Neuron (in vitro differentiated cells): ENCODE measurements at regions not wholly inside any gene's neighbourhood (a gene's known extent, or its start where the extent isn't known, plus 50 kb on each side); places are given as distances from the start of the nearest gene placed in this dataset.
"Not testable (repeated sequence)": the region's sequence is repeated elsewhere in the genome, so short reads cannot be mapped to it uniquely, and the experiment has no call there.

Source experiments
- H2AFZ ChIP-seq: one replicate; pipeline ENCODE4 v1.6.1; 2013; ENCODE audit warnings: low read depth, mild to moderate bottlenecking, inconsistent platforms, low read length, moderate library complexity
- H3K27me3 ChIP-seq: one replicate; pipeline ENCODE4 v1.6.1; 2013; ENCODE audit warnings: low read length; ENCODE audit not compliant: insufficient read depth
- H3K36me3 ChIP-seq: one replicate; pipeline ENCODE4 v1.6.1; 2013; ENCODE audit warnings: low read length; ENCODE audit not compliant: insufficient read depth
- H3K4me1 ChIP-seq: one replicate; pipeline ENCODE4 v1.6.1; 2013; ENCODE audit warnings: low read length; ENCODE audit not compliant: insufficient read depth
- H3K4me3 ChIP-seq: 2 replicates; pipeline ENCODE4 v1.5.1; 2013; ENCODE audit warnings: mild to moderate bottlenecking, low read length, moderate library complexity
- H3K9me3 ChIP-seq: one replicate; pipeline ENCODE4 v1.6.1; 2013; ENCODE audit warnings: low read length

DNA sequence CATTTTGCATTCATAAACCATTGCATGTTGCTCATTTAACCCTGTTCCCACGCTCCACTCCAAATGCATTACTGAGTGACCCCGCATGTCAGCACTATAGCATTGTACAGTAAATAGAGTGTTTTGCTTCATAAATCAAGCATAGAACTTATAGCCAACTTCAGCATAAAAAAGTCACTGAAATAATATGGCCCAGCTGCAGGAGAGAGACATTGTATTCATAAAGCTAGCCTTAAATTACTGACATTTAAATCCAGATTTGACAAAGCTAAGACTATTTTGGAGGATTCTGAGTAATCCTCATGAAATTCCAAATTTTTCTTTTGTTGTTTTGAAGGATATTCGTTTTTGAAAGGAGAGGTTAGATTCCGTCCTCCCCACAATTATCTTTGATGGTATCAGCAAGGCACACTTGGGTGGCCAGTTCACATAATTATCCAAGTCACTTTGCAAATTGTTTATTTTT is 320.9 kb upstream of the TCF4 start:
- Histone ChIP-seq H3K36me3 (no peaks in the 10 kb centered on the region), H3K4me3 (no peak overlapping the region), H3K27me3 (no peaks in the 10 kb centered on the region), H3K9me3 (no peaks in the 10 kb centered on the region), H2AFZ (no peak overlapping the region), H3K4me1 (no peaks in the 10 kb centered on the region)

DNA sequence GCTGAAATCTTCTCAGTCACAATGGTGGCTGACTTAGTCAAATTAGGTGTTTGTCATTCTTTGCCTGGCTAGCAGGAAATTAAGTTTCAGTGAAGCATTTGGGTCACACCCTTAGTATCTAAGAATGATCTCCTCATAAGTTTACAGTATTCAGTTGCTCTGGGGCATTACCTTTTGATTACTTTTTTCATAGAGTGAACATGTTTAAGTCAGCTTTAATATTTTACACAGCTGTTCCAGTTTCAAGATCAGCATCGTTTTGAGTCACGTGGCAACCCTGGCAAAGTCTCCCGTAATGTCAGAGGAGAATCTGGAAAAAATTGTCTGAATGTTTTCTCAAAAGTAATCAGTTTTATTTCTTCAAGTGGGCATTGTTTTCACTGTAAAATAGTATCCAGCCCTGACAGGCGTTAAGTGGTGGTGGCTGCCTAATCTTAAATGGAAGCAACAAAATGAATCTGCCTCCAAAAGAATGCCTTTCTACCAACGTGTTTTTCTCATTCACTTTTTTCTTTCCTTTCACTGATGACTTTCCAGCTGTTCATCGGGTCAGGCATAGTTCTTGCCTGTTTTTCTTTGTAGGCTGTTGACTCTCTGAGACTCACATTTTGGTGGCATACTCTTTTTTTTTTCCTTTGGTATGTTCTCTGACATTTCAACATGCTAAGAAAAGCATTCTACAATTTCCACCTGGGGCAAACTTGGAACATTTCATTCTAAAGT is 319.6 kb upstream of the TCF4 start:
- no peaks in the 10 kb centered on the region for H3K4me1 ChIP-seq
- no peaks in the 10 kb centered on the region for H3K27me3 ChIP-seq
- no peaks in the 10 kb centered on the region for H3K36me3 ChIP-seq
- H3K4me3 ChIP-seq, result no peak overlapping the region
- no peaks in the 10 kb centered on the region for H3K9me3 ChIP-seq
- H2AFZ ChIP-seq, result no peak overlapping the region

GRCh38 chr18:55906536-55906935 is 318.5 kb upstream of the TCF4 start:
- Histone ChIP-seq H3K9me3 (no peaks in the 10 kb centered on the region), H3K4me3 (no peak overlapping the region), H3K36me3 (no peaks in the 10 kb centered on the region), H2AFZ (no peak overlapping the region), H3K27me3 (no peaks in the 10 kb centered on the region), H3K4me1 (no peaks in the 10 kb centered on the region)

DNA sequence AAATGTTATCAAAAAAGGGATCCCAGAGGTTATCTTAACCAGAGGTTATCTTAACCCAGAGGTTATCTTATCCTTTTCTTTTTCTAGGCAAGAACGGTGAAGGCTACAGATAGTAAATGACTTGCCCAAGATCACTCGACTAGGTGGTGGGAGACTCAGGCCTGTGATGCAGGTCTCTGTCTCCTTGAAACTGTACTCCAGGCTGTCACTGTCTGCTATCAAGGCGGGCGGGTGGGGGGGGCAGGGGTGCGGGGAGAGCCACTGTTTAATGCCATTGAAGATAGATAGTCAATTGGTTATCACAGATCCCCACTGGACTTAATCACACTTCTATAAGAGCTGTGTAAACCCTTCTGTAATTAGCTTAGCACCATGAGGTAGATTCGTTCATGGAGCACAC is 315.9 kb upstream of the TCF4 start:
- no peak overlapping the region for H2AFZ ChIP-seq
- no peak overlapping the region for H3K4me3 ChIP-seq
- no peaks in the 10 kb centered on the region for H3K36me3 ChIP-seq
- H3K9me3 ChIP-seq, result no peaks in the 10 kb centered on the region
- H3K4me1 ChIP-seq, result no peaks in the 10 kb centered on the region
- H3K27me3 ChIP-seq, result no peaks in the 10 kb centered on the region

GRCh38 chr18:55900380-55900779 is 312.4 kb upstream of the TCF4 start:
- no peaks in the 10 kb centered on the region for H3K9me3 ChIP-seq
- H3K36me3 ChIP-seq, result no peaks in the 10 kb centered on the region
- H3K4me3 ChIP-seq, result no peak overlapping the region

GRCh38 chr18:55897091-55897689 is 309.2 kb upstream of the TCF4 start:
- H3K36me3 ChIP-seq, result no peaks in the 10 kb centered on the region
- peaks cover 4% of the 10 kb centered on the region for H3K4me1 ChIP-seq
- no peaks in the 10 kb centered on the region for H3K9me3 ChIP-seq
- no peaks in the 10 kb centered on the region for H3K27me3 ChIP-seq
- no peak overlapping the region for H2AFZ ChIP-seq
- H3K4me3 ChIP-seq, result no peak overlapping the region

More at GRCh38 chr18:55900380-55900779, 312.4 kb upstream of the TCF4 start:
- H3K27me3 ChIP-seq, result no peaks in the 10 kb centered on the region
- H2AFZ ChIP-seq, result no peak overlapping the region
- H3K4me1 ChIP-seq, result peaks cover 4% of the 10 kb centered on the region

GRCh38 chr18:55893948-55894347 is 306.0 kb upstream of the TCF4 start:
- no peaks in the 10 kb centered on the region for H3K27me3 ChIP-seq
- no peak overlapping the region for H2AFZ ChIP-seq
- no peak overlapping the region for H3K4me3 ChIP-seq
- H3K36me3 ChIP-seq, result no peaks in the 10 kb centered on the region
- no peaks in the 10 kb centered on the region for H3K9me3 ChIP-seq
- peaks cover 4% of the 10 kb centered on the region for H3K4me1 ChIP-seq

DNA sequence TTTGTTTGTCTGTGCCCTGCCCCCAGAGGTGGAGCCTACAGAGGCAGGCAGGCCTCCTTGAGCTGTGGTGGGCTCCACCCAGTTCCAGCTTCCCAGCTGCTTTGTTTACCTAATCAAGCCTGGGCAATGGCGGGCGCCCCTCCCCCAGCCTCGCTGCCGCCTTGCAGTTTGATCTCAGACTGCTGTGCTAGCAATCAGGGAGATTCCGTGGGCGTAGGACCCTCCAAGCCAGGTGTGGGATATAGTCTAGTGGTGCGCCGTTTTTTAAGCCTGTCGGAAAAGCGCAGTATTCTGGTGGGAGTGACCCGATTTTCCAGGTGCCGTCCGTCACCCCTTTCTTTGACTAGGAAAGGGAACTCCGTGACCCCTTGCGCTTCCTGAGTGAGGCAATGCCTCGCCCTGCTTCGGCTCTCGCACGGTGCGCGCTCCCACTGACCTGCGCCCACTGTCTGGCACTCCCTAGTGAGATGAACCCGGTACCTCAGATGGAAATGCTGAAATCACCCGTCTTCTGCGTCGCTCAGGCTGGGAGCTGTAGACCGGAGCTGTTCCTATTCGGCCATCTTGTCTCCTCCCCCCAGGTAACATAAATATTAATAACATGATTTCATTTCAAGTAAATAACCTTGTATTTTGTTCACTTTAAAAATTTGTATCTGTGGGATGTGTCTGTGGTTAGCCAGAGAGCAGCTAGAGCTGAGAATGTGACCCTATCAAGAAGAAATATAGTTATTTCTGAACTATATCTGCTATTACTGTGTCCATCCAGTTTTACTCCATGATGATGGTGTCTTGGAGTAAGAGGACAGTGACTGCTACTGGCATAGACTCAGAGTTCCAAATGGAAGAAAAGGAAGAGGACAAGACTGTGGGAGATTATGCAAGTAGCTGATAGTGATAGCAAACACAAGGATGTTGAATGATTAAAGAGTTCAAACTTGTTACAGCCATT is 305.1 kb upstream of the TCF4 start:
- H3K4me3 ChIP-seq, H2AFZ ChIP-seq, H3K36me3 ChIP-seq, H3K27me3 ChIP-seq, H3K4me1 ChIP-seq, H3K9me3 ChIP-seq: not testable (repeated sequence)

GRCh38 chr18:55886886-55887285 is 298.9 kb upstream of the TCF4 start:
- Histone ChIP-seq H3K27me3 (no peaks in the 10 kb centered on the region), H3K36me3 (no peaks in the 10 kb centered on the region), H3K4me3 (no peak overlapping the region), H3K9me3 (no peaks in the 10 kb centered on the region), H2AFZ (no peak overlapping the region), H3K4me1 (no peaks in the 10 kb centered on the region)

DNA sequence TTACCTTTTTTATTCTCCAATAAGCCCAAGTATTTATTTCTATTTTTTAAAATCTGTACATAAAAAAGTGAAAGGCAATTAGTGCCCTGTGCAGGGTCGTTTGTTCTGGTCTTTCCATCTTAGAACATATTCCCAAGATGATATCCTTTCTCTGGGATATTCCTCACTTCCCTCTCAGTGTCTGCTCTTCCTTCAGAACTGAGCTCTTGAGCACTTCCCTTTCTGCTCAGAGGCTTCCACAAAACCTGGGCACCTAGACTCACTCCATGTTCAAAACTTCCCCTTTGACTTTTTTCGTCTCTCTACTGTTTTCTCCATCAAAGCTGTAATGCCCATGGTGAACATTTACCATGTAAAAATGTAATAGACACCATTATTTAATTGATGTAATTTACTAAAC is 296.5 kb upstream of the TCF4 start:
- Histone ChIP-seq H3K4me3 (no peak overlapping the region), H3K4me1 (no peaks in the 10 kb centered on the region), H2AFZ (no peak overlapping the region), H3K9me3 (no peaks in the 10 kb centered on the region), H3K27me3 (no peaks in the 10 kb centered on the region), H3K36me3 (no peaks in the 10 kb centered on the region)

GRCh38 chr18:55880617-55881016 is 292.6 kb upstream of the TCF4 start:
- no peaks in the 10 kb centered on the region for H3K36me3 ChIP-seq
- no peaks in the 10 kb centered on the region for H3K9me3 ChIP-seq
- no peak overlapping the region for H3K4me3 ChIP-seq
- H3K27me3 ChIP-seq, result no peaks in the 10 kb centered on the region
- H3K4me1 ChIP-seq, result peaks cover 6% of the 10 kb centered on the region
- H2AFZ ChIP-seq, result no peak overlapping the region

DNA sequence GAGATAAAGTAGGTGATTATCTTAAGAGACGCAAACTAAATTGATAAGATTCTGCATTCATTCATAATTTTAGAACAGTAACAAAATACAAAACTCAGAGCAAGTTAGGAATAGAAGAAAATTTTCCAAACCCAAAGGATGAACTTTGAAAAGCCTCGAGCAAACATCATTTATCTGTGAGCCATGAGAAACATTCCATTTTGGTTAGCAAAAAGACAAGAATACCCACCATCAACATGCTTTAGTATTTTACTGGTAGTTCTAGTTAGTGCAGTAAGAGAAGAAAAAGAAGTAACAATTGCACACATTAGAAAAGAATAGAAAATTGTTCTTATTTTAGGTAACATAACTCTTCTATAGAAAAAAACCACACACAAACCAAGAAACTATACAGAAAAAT is 291.3 kb upstream of the TCF4 start:
- Histone ChIP-seq H2AFZ (no peak overlapping the region), H3K4me1 (peaks cover 15% of the 10 kb centered on the region), H3K36me3 (no peaks in the 10 kb centered on the region), H3K9me3 (no peaks in the 10 kb centered on the region), H3K27me3 (no peaks in the 10 kb centered on the region), H3K4me3 (no peak overlapping the region)

DNA sequence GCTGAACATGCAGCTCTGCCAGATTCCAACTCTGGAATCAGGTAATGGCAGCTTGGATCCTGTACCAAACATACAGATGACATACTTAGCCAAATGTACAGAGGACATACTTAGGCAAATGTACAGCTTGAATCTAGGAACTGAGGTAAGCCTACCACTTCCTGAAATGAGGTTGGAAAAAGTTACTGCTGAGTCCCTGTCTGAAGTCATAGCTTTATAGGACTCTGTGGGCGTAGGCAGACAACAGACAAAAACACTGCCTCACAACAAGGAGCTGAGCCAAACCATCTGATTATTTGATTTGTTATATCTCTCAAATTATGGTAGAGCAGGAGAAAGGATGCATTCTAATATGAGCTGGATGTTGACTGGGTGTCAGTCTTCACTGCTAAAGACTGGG is 290.2 kb upstream of the TCF4 start:
- peaks cover 15% of the 10 kb centered on the region for H3K4me1 ChIP-seq
- H3K36me3 ChIP-seq, result no peaks in the 10 kb centered on the region

More for the DNA sequence above, 290.2 kb upstream of the TCF4 start:
- H3K27me3 ChIP-seq, result no peaks in the 10 kb centered on the region
- H2AFZ ChIP-seq, result no peak overlapping the region
- H3K9me3 ChIP-seq, result no peaks in the 10 kb centered on the region
- H3K4me3 ChIP-seq, result no peak overlapping the region
